HG02571 (cell line): ENCODE measurements at regions not wholly inside any gene's neighbourhood (a gene's known extent, or its start where the extent isn't known, plus 50 kb on each side); places are given as distances from the start of the nearest gene placed in this dataset.
"Not testable (repeated sequence)": the region's sequence is repeated elsewhere in the genome, so short reads cannot be mapped to it uniquely, and the experiment has no call there.

Experiments used
- ATAC-seq: cut with Tn5 transposase; IDR thresholded peaks from one replicate; pipeline ENCODE4 v1.9.1; 2021; ENCODE audit warnings: mild to moderate bottlenecking, moderate library complexity; ENCODE audit not compliant: unreplicated experiment

- ATAC-seq = no peak
Observed at GRCh38 chr6:141790921-141791320, 341.8 kb upstream of the GJE1 start.

DNA sequence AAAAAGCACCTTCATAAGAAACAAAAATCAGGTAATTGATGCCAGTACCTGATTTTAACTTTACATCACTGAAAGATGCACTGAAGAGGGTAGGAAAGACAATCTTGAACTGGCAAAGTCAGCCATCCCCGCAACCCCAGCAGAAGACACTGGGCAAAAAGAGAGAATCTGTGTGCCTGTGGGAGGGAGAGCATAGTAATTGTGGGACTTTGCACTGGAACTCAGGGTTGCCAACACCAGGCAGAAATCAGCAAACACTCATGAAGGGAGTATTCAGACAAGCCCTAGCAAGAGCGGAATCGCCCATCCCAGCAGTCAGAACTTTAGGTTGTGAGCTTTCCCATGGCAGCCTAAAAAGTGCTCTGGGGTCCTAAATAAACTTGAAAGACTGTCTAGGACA is 344.6 kb upstream of the GJE1 start:
- no peak for ATAC-seq

GRCh38 chr6:141783585-141783984 is 349.1 kb upstream of the GJE1 start:
- no peak for ATAC-seq

GRCh38 chr6:141780296-141780695 is 352.4 kb upstream of the GJE1 start:
- no peak for ATAC-seq

- ATAC-seq = no peak
Observed at GRCh38 chr6:141764388-141764787, 368.3 kb upstream of the GJE1 start.

GRCh38 chr6:141758430-141758829 is 374.3 kb upstream of the GJE1 start:
- ATAC-seq = no peak

- no peak for ATAC-seq
Observed at GRCh38 chr6:141753180-141753579, 379.5 kb upstream of the GJE1 start.

DNA sequence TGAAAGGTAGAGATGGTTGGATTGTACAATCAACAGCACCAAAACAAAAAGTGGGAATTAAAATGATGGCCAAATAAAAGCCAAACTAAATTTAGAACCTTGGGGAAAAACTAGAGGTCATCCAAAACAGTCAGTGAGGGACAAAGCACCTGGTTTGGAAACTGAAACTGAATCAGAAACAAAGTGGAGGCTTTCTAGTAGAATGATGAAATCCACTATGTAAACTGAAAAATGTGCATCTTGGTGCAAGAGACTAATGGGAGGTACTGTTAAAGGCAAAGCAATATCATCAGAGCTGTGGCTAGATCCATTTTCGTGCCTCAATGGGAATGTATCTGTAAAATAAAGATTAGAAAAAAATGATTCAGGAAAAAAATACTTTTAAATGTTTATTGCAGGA is 380.0 kb upstream of the GJE1 start:
- ATAC-seq = peak; percentile 76

GRCh38 chr6:141746324-141746723 is 386.4 kb upstream of the GJE1 start:
- ATAC-seq = not testable (repeated sequence)

- ATAC-seq = no peak
Observed at GRCh38 chr6:141744971-141745370, 387.8 kb upstream of the GJE1 start.

DNA sequence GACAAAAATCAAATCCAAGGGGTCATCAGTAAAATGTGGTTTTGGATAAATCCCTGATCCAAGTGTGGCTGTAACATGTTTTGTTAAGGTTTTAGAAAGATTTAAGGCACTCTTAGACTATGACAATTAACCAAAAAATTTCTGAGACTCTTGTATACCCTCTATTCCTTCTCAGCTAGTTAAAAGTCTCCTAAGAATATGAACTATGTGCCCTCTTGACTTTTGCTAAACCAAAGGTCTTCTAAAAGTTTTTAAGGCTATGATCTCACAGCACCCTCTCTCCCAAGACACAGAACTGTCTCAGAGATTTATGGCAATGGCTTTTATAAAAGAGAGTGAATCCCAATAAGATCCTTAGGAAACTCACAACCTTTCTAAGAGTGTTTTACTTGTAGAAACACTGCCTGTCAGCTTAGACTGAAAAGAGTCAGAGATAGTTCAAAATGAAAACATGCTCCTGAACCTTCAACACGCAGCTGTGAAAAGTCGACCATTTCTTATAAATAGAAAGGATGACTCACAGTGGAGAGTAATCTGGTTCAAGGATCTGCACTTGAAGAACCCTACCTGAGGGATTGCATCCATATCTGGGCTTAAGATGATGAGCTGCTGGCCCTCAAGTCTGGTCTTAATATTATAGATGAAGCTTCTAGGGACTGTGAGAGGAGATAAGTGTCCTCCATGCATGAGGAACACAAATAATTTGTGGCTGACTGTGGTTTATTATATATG is 388.4 kb upstream of the GJE1 start:
- ATAC-seq = no peak

DNA sequence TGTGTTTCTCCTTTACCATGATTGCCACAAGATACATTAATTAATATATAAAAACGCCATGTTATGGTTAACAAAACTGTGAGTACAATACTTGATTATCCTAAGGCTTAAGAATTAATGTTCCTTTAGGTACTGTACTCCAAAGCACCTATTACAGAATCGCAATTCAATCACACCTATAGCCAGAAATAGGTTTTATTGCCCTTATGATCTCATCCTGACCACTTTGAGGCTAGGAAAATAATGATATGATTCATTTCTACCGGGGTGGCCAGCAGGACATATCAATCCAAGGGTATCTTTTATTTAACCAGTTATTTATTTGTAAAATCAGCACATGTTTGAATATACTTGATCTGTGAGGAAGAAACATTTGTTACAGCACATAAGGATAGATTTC is 396.6 kb upstream of the GJE1 start:
- ATAC-seq = no peak

DNA sequence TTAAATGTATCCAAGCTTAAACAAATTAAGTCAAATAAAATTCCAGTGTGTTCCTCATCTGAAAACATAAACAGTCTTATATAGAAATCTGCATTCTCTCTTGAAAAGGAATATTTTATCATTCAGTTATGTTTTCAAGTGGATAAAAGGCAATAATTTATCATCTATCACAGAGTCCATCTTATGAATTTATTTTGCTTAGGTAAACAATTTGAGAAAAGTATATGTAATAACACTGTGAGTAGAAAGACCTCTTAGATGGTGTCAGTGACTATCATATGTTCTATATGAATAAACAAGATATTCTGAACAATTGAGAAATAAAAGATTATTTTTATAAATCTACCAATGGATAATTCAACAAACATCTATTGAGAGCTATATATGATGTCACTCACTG is 397.6 kb upstream of the GJE1 start:
- ATAC-seq = no peak

- ATAC-seq = no peak
Observed at GRCh38 chr6:141734071-141734840, 398.5 kb upstream of the GJE1 start.

- ATAC-seq = no peak
Observed at GRCh38 chr6:141729146-141729545, 403.6 kb upstream of the GJE1 start.

DNA sequence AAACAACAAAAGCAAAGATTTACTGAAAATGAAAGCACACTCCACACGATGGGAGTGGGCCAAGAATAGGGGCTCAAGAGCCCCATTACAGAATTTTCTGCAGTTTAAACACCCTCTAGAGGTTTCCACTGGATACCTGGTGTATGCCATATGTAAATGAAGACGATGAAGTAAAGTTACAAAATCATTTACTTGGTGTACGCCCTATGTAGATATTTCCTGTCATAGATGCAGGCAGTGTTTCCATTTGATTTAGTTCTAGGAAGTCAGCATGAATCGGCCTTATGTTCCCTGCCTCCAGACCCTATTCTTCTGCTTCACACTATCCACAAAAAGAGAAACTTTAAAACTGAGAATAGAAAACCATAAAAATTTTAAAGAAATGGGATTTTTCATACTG is 404.4 kb upstream of the GJE1 start:
- ATAC-seq = no peak

DNA sequence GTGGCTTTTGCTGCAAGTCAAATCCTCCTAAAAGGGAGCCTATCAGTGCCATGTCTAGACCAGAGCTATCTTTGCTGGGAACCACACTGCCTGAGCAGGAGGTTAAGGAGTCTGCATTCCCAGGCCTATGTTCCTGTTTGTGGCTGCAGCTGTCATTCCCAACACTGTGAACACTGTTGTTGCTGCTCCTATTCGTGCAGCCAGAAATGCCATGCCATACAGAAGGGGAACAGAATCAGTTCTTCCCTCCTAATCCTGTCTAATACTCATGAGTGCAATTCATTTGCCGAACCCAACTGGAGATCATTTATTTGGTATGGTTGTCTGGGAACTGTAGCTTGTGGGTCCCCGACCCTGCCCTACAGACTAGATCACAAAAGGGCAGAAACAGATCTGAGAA is 406.5 kb upstream of the GJE1 start:
- ATAC-seq = no peak

GRCh38 chr6:141724731-141725130 is 408.0 kb upstream of the GJE1 start:
- ATAC-seq = no peak

GRCh38 chr6:141719476-141719875 is 413.2 kb upstream of the GJE1 start:
- no peak for ATAC-seq

- no peak for ATAC-seq
Observed at GRCh38 chr6:141705431-141705830, 427.3 kb upstream of the GJE1 start.

GRCh38 chr6:141704151-141704550 is 428.6 kb upstream of the GJE1 start:
- ATAC-seq = no peak

DNA sequence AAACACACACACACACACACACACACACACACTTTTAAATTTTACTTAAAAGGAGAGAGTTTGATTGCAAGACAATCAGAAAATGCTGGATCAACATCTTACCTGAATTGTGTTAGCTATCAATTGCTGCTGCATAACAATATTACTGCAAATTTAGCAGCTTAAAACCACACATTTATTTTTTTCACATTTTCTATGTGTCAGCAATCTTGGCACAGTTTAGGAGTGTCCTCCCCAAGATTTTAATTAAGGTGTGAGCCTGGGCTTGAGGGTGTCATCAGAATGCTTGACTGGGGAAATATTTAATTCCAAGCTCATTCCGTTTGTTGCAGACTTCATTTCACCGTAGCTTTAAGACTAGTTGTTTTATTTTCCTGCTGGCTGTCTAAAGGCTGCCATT is 431.0 kb upstream of the GJE1 start:
- no peak for ATAC-seq

DNA sequence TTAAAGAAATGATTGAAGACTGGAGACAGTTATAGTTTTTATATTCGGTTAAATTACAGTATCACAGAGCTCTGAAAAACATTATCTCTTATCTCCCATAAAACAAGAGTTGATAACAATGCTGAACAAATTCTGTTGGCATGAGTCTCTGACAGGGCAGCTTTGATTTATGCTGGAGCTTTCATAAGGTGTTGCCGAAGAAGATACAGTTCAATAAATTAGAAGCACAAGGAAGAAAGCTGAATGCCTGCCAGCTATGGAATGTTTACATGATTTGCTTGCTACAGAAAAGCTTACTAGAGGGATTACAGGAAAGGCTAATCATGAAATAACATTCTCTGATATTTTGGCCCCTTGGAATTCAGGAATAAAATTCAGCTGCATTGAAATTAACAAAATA is 431.9 kb upstream of the GJE1 start:
- ATAC-seq = no peak
